HG03520 (cell line): ENCODE measurements at regions not wholly inside any gene's neighbourhood (a gene's known extent, or its start where the extent isn't known, plus 50 kb on each side); places are given as distances from the start of the nearest gene placed in this dataset.
"Not testable (repeated sequence)": the region's sequence is repeated elsewhere in the genome, so short reads cannot be mapped to it uniquely, and the experiment has no call there.

ENCODE experiments used
- ATAC-seq: cut with Tn5 transposase; IDR thresholded peaks from one replicate; pipeline ENCODE4 v1.9.1; 2021; ENCODE audit warnings: mild to moderate bottlenecking, moderate library complexity; ENCODE audit not compliant: unreplicated experiment

DNA sequence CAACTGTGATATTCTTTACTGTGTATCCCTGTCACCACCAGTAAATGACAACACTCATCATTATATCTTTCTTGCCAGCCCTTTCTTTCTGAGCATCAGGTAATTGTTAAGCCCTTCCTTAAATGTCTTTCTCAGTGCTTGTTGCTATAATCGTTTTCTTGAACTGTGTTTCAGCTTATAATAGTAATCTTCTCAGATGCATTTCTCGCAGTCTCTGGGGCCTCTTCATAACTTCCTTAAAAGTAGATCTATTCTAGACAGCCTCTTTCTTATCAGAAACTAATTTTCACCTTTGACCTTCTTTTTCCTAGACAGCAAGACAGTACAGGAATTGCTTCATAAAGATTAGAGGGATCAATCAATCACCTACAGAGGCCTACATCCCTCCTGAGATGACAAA, 648.1 kb downstream of the CPS1 start:
- ATAC-seq, result no peak

DNA sequence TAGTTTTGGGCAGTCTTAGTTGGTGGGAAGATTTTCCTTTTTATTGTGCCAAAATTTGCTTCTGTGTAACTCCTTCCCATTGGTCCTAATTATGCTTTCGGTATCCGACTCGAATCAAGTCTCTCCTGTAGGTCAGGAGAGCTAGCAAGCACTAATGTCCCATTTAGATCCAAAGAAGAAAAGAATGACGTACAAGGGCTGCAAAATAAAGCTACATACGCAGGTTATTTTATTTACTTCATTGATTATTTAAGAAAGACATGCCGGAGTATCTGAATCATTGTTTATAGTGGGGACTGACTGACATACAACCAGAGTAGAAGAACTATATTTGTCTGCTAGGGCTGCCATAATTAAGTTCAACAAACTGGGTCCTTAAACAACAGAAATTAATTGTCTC, 648.5 kb downstream of the CPS1 start:
- no peak for ATAC-seq

DNA sequence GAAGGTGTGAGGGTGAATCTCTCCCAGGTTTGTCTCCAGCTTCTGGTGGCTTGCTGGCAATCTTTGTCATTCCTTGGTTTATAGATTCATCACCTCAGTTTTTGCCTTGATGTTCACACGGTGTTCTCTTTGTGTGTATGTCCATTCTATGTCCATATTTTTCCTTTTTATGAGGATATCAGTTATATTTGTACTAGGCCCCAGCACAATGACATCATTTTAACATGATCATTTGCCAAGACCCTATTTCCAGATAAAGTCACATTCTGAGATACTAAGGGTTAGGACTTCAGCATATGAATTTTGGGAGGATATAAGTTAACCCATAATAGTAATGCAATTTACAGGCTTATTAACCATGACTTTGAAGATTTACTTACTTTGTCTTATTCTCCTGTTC, 649.0 kb downstream of the CPS1 start:
- ATAC-seq, result no peak

DNA sequence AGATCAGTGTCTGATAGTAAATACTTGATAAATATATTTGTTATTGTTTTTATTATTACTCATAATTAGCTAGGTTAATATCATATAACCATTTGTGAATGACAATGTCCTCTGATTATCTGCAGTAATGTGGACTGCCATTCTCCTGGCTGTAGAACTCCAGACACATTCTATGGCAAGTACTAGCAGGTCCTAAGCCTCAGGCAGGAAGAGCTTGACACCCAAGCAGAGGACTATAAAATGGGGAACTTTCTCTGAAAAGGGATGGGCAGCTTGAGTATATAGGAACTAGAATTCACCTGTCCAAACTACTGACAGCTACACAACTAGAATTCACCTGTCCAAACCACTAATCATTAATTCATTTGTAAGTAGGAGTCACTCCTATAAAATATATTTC, 649.4 kb downstream of the CPS1 start:
- ATAC-seq, result no peak

DNA sequence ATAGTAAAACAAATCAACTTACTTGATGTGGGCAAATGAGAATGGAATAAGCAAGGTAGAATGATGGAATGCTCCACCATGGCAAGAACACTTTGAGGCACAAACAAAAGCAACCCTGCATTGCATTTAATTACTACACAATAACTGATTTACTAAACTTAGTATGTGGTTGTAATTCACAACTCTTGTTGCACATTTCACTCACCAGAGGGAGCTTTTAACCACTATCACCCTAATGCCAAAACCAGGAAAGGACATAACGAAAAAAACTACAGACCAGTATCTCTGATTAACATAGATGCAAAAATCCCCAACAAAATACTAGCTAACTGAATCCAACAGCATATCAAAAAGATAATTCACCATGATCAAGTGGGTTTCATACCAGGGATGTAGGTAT, 659.8 kb downstream of the CPS1 start:
- ATAC-seq, result no peak

DNA sequence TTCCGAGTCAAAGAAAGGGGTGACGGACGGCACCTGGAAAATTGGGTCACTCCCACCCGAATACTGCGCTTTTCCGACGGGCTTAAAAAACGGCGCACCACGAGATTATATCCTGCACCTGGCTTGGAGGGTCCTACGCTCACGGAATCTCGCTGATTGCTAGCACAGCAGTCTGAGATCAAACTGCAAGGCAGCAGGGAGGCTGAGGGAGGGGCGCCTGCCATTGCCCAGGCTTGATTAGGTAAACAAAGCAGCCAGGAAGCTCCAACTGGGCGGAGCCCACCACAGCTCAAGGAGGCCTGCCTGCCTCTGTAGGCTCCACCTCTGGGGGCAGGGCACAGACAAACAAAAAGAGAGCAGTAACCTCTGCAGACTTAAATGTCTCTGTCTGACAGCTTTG, 663.1 kb downstream of the CPS1 start:
- not testable (repeated sequence) for ATAC-seq

DNA sequence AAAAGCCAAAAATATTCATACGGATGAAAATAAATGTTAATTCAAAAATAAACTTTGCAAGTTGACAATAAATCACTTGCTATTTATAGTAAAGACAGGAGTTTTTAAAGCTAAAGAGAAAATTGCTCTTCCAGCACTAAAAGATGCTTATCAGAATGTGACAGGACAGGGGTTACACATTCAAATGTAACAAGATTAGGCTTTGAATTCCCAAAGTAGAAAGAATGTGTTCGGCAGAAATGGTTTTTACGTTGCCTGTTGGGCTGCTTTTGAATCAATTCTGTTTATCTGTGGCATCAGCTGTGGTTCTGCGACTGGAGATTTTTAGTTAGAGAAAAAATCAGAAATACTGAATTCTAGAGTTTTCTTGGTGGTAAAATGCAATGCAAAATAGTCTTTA, 669.4 kb downstream of the CPS1 start:
- ATAC-seq, result no peak

DNA sequence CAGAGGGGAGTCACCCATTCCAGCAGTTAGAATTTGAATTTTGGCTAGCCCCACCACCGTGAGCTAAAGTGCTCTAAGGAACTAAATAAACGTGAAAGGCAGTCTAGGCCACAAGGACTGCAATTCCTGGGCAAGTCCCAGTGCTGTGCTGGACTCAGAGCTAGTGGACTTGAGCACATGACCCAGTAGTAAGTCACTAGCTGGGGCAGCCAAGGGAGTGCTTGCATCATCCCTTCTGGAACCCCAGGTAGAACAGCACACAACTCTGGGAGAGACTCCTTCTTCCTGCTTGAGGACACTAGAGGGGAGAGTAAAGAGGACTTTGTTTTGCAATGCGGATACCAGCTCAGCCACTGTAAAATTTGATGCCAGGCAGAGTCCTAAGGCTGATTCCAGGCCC, 672.2 kb downstream of the CPS1 start:
- ATAC-seq, result no peak

DNA sequence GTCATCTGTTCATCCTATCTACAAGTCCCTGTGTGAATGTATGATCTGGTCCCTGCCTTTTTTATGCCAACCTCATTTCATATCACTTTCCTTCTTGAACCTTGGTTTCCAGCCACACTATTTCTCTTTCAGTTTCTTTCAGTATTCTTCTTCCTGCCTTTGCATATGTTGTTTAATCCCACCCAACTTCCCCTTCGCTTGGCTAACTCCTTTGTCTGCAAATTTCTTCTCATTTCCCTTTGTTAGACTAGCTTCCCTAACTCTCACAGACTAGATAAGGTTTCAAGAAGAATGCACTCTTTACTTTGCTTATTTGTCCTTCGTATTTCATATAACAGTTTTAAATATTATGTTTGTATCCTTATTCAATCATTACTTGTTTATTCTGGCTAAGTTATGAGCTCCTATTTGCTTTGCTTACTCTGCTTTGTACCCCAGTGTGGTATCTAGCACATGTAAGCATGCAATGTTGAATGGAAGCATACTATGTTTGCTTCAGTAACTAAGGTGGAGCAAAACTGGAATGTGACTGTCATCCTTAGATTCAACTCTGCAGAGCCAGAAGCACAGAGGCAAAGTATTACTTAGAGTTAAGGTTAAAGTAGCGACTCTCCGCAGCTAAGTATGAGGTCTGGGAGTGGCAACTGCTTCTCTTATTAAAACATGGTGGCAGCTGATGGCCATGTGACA, 681.3 kb downstream of the CPS1 start:
- ATAC-seq, result no peak

DNA sequence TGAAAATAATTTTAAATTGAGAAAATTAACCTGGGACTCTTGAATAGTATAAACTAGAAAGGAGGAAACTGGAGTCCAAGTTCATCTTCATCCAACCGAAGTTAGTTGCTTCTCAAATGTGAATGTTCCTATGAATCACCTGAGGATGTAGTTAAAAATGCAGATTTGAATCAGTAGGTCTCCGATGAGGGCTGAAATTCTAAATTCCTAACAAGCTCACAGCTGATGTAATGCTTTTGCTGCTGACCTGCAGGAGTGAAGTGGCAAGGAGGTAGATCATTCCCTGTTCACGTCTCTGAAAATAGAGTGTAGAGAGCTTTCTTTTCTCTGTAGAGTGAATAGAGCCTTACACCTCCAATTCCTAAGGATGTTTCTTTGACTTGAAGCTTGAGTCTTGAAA, 685.5 kb downstream of the CPS1 start:
- no peak for ATAC-seq

DNA sequence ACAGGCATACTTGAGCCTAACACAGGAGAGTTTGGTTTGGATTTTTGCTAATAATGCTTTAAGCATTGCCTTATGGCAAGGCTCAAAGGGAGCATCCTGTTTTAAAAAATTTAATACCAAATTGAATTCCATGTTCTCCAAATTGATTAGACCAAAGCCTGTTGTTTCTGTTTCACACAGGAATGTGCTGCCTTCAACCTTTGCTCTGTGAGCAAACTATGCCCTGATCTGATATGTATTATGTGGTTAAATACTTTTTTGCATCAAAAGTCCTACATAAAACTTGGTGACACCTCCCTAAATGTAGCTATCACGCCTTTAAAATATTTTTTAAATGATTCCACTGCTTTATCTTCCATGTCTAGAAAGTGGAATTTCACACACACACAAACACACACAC, 691.4 kb downstream of the CPS1 start:
- no peak for ATAC-seq

DNA sequence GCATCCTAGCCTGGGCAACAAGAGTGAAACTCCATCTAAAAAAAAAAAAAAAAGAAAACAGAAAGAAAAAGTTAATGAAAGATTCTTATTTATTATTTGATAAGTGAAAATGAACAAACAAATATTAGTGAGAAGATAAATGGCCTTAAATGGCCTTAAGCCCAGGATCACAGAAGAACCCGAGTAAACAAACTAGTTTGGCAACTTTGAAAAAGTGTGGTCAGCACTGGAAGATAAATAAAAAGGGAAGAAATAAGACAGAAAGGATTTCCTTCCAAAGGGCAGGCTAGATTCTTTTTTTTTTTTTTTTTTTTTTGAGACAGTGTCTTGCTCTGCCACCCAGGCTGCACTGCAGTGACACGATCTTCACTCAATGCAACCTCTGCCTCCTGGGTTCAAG, 692.4 kb downstream of the CPS1 start:
- ATAC-seq, result no peak

DNA sequence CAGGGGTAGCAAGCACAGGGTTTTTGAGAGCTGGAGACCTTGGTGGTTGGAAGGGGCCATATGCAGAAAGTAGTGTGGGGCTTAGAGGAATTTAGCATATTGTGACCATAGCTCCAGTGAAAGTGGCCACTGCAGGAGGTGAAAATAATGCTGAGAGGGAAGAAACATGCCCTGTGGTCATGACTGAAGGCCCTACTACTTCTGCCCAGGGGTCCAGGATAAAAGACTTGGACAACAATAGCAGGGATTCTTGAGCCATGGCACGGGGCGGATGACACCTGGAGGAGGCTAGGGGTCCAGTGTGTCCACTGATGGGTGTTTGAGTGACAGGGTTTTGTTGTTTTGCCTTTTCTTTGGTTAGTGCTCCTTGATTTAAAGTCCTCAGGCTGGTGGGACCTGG, 694.6 kb downstream of the CPS1 start:
- ATAC-seq, result no peak

DNA sequence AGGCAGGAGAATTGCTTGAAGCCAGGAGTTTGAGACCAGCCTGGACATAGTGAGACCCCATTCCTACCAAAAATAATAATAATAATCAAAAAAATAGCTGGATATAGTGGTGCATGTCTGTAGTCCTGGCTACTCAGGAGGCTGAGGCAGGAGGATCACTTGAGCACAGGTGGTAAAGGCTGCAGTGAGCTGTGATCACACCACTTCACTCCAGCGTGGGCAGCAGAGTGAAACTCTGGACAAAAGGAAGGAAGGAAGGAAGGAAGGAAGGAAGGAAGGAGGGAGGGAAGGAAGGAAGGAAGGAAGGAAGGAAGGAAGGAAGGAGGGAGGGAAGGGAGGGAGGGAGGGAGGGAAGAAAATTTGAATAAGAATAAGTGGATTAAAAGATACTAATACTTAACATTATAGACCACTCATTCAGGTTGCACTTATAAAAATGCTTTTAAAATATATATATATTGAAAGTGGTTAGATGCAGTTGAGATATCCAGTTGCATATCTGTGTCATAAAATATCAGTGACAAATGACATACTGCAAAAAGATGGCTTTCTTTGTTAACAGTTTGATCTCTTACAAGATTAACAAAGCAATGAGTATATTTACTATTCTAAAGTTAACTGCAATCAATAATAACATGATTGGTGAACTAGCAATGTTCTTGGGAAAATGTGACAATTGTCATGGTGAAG, 702.4 kb downstream of the CPS1 start:
- no peak for ATAC-seq

DNA sequence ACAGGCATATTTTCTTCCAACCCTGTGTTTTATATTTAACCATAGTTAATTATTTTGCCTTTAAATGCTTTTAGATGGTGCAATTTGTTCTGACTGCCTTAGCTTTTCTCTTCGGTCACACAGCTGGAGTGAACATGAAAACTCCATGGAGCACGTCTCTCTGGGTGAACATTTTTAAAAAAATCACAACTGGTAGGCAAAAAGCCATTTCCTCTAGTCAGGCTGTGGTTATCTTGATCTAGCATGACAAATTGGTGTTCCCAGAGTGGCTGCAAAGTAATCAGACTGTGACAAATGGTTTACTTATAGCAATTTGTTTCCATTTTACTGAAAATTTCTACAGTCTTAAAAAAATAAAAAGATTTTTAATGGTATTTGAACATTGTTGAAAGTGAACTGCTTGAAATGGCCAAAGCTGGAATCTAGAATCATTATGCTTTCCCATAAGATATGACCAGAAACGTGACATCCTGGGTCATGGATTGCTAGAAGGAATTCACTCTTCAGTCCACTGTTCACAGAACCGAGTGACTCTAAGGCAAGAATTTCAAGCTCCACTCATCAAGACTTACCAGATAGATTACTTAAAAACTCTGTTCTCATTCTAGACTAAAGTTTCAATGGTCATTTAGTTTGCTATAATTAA, 703.6 kb downstream of the CPS1 start:
- ATAC-seq, result no peak

DNA sequence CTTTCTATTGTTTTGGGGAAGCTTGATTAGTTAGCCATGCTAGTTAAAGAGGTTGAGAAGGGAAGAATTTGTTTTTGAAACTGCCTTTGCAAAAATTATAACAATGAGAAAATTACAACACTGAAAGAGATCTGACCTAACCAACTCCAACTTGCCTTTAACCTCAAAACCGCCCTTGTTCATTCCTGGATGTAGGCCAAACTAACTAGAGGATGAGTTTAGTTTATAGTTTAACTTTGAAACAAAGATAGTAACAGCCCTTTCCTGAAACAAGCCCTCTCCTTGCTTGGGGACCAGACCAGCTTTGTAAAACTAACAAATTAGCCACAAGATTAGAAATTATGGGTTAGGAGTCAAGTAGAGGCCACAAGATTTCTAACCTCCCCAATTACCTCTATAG, 713.9 kb downstream of the CPS1 start:
- no peak for ATAC-seq

DNA sequence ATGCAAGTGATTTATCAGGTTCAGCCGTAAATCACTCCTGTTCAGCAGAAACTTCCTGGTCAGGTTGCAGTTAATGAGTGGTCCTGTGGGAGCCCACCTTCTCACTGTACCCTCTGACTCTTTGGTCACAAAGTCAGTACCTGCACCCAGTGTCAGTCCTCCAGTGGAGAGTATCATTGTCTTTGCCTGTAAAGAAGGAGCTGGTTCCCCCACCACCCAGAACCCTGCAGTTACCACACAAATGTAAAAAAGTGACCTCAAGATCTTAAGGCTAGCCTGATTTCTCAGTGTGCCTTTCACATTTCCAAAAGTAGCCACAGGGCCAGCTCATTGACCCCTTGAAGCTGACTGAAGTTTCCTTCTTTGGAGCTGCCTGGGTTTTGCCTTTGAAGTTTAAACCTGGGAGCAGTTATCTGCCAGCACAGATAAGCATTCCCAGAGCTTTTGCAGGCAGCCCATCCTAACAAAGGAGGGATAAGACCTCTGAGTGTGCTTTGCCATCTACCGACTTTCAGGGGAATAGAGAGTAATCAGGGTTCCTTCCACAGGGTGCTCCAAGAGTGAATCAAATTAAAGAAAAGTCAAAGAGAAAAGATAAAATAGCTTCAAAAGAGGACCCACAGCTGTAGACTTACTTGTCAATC, 725.2 kb downstream of the CPS1 start:
- no peak for ATAC-seq

DNA sequence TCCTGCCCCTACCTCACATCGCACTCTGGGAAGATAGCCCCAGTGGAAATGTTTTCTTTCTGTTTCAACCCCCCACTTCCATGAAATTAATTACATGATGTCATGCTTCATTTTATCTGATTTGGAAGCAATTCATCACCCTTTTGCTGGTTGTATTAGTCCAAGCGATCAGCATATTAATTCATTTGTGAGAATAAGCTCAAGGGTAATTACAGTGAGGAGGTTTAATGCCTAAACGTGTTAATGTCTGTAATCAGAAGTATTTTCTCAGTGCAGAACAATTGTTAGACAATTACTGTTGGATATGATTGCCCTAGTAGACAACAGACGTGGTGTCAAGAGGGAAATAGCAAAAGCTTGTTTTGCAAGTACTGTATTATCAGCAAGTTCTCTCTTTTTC, 746.3 kb downstream of the CPS1 start:
- no peak for ATAC-seq

DNA sequence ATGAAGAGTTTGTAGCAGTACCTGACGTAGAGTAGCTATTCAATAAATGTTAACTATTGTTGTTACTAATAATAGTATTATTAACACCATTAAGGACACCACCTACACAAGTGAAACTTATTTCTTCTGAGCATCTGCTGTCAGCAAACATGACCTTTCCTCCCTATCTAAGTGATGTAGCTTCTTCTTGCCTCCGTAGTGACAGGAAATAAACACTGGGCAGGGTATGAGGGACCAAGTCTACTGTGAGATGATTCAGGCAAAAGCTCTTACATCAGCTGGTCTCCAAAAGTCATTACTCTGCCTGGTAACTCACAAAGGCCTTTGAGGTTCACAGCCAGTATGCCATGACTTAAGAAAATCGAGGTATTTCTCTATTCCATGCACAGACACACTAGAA, 750.5 kb downstream of the CPS1 start:
- ATAC-seq, result peak; percentile 61
